ENCODE measurements at regions not wholly inside any gene's neighbourhood (a gene's known extent, or its start where the extent isn't known, plus 50 kb on each side); places are given as distances from the start of the nearest gene placed in this dataset.
A peak's percentile ranks its signal among the peaks of the same experiment; 100 is the strongest.

- H3K27ac ChIP-seq: no peak overlapping the region
- H3K4me3 ChIP-seq (ENCODE audit: low read depth, low read length): no peak overlapping the region
- no peaks in the 10 kb centered on the region for H3K9me3 ChIP-seq (ENCODE audit: control insufficient read depth, low read length)
- no peak overlapping the region for H3K9ac ChIP-seq
- no peaks in the 10 kb centered on the region for H3K36me3 ChIP-seq (ENCODE audit: control insufficient read depth, insufficient read depth, low read length)
- TF ChIP-seq CTCF (IDR thresholded peaks at IDR 0.05): no peak
- no peak overlapping the region for H2AFZ ChIP-seq
- H3K4me1 ChIP-seq: peaks cover 10% of the 10 kb centered on the region
- no peak overlapping the region for H3K4me2 ChIP-seq (ENCODE audit: low read length)
- no peaks in the 10 kb centered on the region for H3K79me2 ChIP-seq
- H3K27me3 ChIP-seq (ENCODE audit: control insufficient read depth, insufficient read depth, low read length): no peaks in the 10 kb centered on the region
Observed at GRCh38 chr20:51313358-51313827, 229.1 kb downstream of the NFATC2 start.

DNA sequence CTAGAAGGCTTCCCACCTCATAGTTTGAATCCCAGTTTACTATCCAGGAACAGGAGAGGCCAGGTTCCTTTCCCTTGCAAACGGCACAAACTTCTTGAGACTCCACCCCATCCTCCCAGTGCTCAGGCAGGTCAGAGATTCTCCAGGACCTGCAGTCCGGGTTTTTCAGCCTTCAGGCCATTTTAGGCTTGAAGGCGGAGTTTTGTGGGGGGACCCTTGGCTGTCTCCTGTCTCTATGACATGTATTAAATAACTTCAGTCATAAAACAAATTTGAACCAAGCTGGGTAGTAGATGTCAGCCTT lies 230.1 kb downstream of the NFATC2 start:
- TF ChIP-seq CTCF (IDR thresholded peaks at IDR 0.05): no peak
- no peaks in the 10 kb centered on the region for H3K79me2 ChIP-seq
- peak overlapping the region; percentile 24 for H3K4me3 ChIP-seq (ENCODE audit: low read depth, low read length)
- peak overlapping the region; percentile 65 for H3K4me2 ChIP-seq (ENCODE audit: low read length)
- no peak overlapping the region for H3K9ac ChIP-seq
- H3K27me3 ChIP-seq (ENCODE audit: control insufficient read depth, insufficient read depth, low read length): no peaks in the 10 kb centered on the region
- H3K4me1 ChIP-seq: peaks cover 10% of the 10 kb centered on the region
- H2AFZ ChIP-seq: peak overlapping the region; percentile 63
- H3K27ac ChIP-seq: peak overlapping the region; percentile 54
- H3K36me3 ChIP-seq (ENCODE audit: control insufficient read depth, insufficient read depth, low read length): no peaks in the 10 kb centered on the region
- no peaks in the 10 kb centered on the region for H3K9me3 ChIP-seq (ENCODE audit: control insufficient read depth, low read length)

DNA sequence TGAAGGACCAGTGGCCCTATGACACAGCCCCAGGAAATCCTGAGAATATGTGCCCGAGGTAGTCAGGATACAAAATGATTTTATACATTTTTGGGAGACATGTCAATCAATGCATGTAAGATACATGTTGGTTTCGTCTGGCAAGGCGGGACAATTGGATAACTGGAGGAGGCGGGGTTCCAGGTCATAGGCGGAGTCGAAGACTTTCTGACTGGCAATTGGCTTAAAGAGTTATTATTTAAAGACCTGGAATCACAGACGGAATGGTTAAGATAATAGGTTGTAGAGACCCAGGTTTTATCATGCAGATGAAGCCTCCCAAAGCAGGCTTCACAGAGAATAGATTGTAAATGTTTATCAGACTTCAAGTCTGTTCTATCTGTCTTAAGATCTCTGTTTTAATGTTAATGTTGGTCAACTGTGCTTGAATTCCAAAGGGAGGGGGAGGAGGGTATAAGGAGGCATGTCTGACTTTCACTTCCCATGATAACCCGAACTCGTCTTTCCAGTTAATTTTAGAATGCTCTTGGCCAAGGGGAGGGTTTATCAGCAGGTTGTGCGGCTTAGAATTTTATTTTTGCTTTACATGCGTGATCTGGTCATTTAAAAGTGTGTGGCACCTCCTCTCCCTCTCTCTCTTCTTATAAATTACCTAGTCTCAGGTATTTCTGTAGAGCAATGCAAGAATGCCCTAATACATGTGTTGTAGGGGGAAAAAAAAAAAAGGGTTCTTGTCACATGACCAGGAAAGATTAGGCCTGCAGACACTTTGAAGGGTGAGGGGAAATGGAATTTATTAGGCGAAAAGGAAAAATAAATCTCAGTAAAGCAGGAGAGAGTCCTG lies 230.7 kb downstream of the NFATC2 start:
- Histone ChIP-seq H3K36me3 (ENCODE audit: control insufficient read depth, insufficient read depth, low read length) (no peaks in the 10 kb centered on the region), H3K79me2 (no peaks in the 10 kb centered on the region), H3K27me3 (ENCODE audit: control insufficient read depth, insufficient read depth, low read length) (no peaks in the 10 kb centered on the region), H3K4me3 (ENCODE audit: low read depth, low read length) (peak overlapping the region; percentile 24), H3K9ac (no peak overlapping the region), H3K27ac (peak overlapping the region; percentile 54), H3K9me3 (ENCODE audit: control insufficient read depth, low read length) (no peaks in the 10 kb centered on the region), H2AFZ (peak overlapping the region; percentile 63), H3K4me2 (ENCODE audit: low read length) (peak overlapping the region; percentile 65), H3K4me1 (peaks cover 10% of the 10 kb centered on the region)
- no peak for TF ChIP-seq CTCF (IDR thresholded peaks at IDR 0.05)

GRCh38 chr20:51310216-51310615 lies 232.3 kb downstream of the NFATC2 start:
- H3K4me1 ChIP-seq: peaks cover 10% of the 10 kb centered on the region
- H2AFZ ChIP-seq: no peak overlapping the region
- H3K27ac ChIP-seq: no peak overlapping the region
- H3K9me3 ChIP-seq (ENCODE audit: control insufficient read depth, low read length): no peaks in the 10 kb centered on the region
- H3K9ac ChIP-seq: no peak overlapping the region
- no peak overlapping the region for H3K4me3 ChIP-seq (ENCODE audit: low read depth, low read length)
- H3K36me3 ChIP-seq (ENCODE audit: control insufficient read depth, insufficient read depth, low read length): no peaks in the 10 kb centered on the region
- no peaks in the 10 kb centered on the region for H3K27me3 ChIP-seq (ENCODE audit: control insufficient read depth, insufficient read depth, low read length)
- no peak for TF ChIP-seq CTCF (IDR thresholded peaks at IDR 0.05)
- no peak overlapping the region for H3K4me2 ChIP-seq (ENCODE audit: low read length)
- H3K79me2 ChIP-seq: no peaks in the 10 kb centered on the region

- no peaks in the 10 kb centered on the region for H3K27me3 ChIP-seq (ENCODE audit: control insufficient read depth, insufficient read depth, low read length)
- no peak overlapping the region for H3K9ac ChIP-seq
- H3K4me2 ChIP-seq (ENCODE audit: low read length): no peak overlapping the region
- no peak overlapping the region for H3K27ac ChIP-seq
- no peak for TF ChIP-seq CTCF (IDR thresholded peaks at IDR 0.05)
- H3K4me1 ChIP-seq: peaks cover 10% of the 10 kb centered on the region
- no peak overlapping the region for H2AFZ ChIP-seq
- H3K36me3 ChIP-seq (ENCODE audit: control insufficient read depth, insufficient read depth, low read length): no peaks in the 10 kb centered on the region
- no peak overlapping the region for H3K4me3 ChIP-seq (ENCODE audit: low read depth, low read length)
- H3K79me2 ChIP-seq: no peaks in the 10 kb centered on the region
- H3K9me3 ChIP-seq (ENCODE audit: control insufficient read depth, low read length): no peaks in the 10 kb centered on the region
Observed at GRCh38 chr20:51309128-51309527, 233.4 kb downstream of the NFATC2 start.

Data from parathyroid adenoma (tissue), 2 donors.